ENCODE measurements at regions not wholly inside any gene's neighbourhood (a gene's known extent, or its start where the extent isn't known, plus 50 kb on each side); places are given as distances from the start of the nearest gene placed in this dataset.
"Not testable (repeated sequence)": the region's sequence is repeated elsewhere in the genome, so short reads cannot be mapped to it uniquely, and the experiment has no call there.

DNA sequence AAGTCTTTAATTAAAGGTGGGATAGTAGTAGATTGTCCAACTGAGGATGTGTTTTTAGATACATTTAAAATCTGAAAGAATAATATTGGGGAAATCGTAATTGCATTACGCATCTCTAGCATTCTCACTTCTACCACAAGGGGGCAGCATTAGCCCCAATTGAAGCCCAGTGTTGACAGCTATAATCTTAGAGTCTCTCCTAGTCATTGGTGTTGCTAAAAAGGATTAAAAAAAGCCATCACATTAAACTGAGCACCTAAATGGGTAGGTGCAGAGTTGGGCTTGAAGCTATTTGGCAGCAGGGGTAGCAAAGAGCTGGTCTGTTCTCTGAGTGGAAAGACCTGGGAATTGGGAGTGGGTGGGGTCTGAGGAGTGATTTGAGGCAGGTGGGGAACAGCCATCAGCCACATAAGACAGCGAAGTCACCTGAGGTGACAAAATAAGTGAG lies 177.2 kb downstream of the OSTF1 start (continued):
- TF ChIP-seq SREBF2 (IDR thresholded peaks at IDR 0.05): no peak
- TF ChIP-seq ZSCAN20 (CRISPR knock-in tag; IDR thresholded peaks at IDR 0.05): no peak
- TF ChIP-seq NPAS2 (CRISPR knock-in tag; IDR thresholded peaks at IDR 0.05; ENCODE audit: borderline replicate concordance): no peak

DNA sequence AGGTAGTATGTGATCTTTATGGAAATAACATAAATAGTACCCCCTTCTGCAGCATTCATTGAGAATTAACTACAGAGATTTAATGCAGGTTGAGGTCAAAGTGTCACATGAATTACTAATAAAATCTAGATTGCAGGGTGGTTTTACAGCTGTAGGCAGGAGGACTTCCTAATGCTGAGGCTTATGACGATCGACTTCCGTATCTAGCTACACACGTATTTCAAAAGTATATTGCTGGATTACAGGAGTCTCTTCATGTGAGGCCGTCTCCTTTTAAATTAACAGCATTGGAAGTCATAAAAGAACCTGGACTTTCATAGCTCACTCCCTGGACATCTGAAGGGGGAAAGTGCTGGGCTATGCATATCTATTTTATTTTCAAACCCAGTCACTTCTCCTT lies 180.9 kb downstream of the OSTF1 start:
- Histone ChIP-seq H3K4me2 (no peak overlapping the region), H3K9me3 (no peaks in the 10 kb centered on the region), H3K4me1 (no peaks in the 10 kb centered on the region), H3K4me3 (no peak overlapping the region), H3K27ac (no peak overlapping the region)
- FAIRE-seq (no peak), ATAC-seq (no peak), DNase-seq (ENCODE audit: low read depth in 1 of 2, low spot score in 1 of 2) (no peak)
- WGBS (ENCODE audit: missing lambda C conversion rate): 52% methylated on average over 5 of the region's 5 CpGs
- ChIA-PET CTCF (interaction anchor here (1.8 kb wide), 1 partner anchor 586 kb away, joined by 4 read pairs; no protein-coding TSS in a partner anchor), POLR2A (no interaction called here)
- TF ChIP-seq, protein P1, sequence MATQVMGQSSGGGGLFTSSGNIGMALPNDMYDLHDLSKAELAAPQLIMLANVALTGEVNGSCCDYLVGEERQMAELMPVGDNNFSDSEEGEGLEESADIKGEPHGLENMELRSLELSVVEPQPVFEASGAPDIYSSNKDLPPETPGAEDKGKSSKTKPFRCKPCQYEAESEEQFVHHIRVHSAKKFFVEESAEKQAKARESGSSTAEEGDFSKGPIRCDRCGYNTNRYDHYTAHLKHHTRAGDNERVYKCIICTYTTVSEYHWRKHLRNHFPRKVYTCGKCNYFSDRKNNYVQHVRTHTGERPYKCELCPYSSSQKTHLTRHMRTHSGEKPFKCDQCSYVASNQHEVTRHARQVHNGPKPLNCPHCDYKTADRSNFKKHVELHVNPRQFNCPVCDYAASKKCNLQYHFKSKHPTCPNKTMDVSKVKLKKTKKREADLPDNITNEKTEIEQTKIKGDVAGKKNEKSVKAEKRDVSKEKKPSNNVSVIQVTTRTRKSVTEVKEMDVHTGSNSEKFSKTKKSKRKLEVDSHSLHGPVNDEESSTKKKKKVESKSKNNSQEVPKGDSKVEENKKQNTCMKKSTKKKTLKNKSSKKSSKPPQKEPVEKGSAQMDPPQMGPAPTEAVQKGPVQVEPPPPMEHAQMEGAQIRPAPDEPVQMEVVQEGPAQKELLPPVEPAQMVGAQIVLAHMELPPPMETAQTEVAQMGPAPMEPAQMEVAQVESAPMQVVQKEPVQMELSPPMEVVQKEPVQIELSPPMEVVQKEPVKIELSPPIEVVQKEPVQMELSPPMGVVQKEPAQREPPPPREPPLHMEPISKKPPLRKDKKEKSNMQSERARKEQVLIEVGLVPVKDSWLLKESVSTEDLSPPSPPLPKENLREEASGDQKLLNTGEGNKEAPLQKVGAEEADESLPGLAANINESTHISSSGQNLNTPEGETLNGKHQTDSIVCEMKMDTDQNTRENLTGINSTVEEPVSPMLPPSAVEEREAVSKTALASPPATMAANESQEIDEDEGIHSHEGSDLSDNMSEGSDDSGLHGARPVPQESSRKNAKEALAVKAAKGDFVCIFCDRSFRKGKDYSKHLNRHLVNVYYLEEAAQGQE (IDR thresholded peaks at IDR 0.05): no peak
- no peak for TF ChIP-seq RNF2 (IDR thresholded peaks at IDR 0.05; ENCODE audit: borderline replicate concordance, low read depth)
- TF ChIP-seq CBX2 (IDR thresholded peaks at IDR 0.05; ENCODE audit: borderline replicate concordance, low read depth): no peak
- TF ChIP-seq, protein P2, sequence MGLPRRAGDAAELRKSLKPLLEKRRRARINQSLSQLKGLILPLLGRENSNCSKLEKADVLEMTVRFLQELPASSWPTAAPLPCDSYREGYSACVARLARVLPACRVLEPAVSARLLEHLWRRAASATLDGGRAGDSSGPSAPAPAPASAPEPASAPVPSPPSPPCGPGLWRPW (IDR thresholded peaks at IDR 0.05): no peak
- TF ChIP-seq, protein P3, sequence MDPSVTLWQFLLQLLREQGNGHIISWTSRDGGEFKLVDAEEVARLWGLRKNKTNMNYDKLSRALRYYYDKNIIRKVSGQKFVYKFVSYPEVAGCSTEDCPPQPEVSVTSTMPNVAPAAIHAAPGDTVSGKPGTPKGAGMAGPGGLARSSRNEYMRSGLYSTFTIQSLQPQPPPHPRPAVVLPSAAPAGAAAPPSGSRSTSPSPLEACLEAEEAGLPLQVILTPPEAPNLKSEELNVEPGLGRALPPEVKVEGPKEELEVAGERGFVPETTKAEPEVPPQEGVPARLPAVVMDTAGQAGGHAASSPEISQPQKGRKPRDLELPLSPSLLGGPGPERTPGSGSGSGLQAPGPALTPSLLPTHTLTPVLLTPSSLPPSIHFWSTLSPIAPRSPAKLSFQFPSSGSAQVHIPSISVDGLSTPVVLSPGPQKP (IDR thresholded peaks at IDR 0.05; ENCODE audit: low read depth, low read length): no peak
- no peak for TF ChIP-seq ESRRA (IDR thresholded peaks at IDR 0.05; ENCODE audit: borderline replicate concordance, low read length)

DNA sequence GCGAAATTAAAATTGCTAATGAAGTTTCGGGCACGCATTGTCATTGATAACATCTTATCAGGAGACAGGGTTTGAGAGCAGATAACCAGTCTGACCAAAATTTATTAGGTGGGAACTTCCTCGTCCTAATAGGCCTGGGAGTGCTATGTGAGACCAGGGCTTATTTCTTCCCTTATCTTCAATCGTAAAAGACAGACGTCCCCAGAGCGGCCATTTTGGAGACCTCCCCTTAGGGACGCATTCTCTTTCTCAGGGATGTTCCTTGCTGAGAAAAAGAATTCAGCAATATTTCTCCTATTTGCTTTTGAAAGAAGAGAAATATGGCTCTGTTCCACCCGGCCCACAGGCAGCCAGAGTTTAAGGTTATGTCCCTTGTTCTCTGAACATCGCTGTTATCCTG lies 184.7 kb downstream of the OSTF1 start:
- FAIRE-seq; H3K4me2 ChIP-seq; H3K9me3 ChIP-seq; H3K4me3 ChIP-seq; DNase-seq (ENCODE audit: low read depth in 1 of 2, low spot score in 1 of 2); CTCF ChIA-PET; ATAC-seq; POLR2A ChIA-PET; H3K4me1 ChIP-seq; H3K27ac ChIP-seq: not testable (repeated sequence)
- whole genome bisulfite sequencing (ENCODE audit: missing lambda C conversion rate): 49% methylated on average over 10 of the region's 10 CpGs

DNA sequence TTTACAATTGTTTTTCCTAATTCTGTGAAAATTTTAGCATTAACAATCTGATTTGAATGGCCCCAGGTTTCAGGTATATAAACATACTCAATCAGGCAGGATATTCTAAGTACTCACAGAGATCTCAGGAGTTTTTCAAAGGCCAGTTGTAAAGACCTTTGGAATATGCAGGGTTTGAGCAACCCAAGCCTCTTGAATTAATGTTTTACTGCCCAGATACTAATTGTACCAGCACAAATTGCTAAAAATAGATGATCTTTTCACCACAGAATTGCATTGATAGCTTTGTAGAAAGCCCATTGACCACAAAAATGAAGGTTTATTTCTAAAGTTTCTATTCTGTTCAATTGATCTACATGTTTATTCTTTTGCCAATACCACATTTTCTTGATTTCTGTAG lies 186.5 kb downstream of the OSTF1 start:
- DNase-seq (ENCODE audit: low read depth in 1 of 2, low spot score in 1 of 2): no peak
- no peak for ATAC-seq
- H3K27ac ChIP-seq: no peak overlapping the region
- no peak for FAIRE-seq
- H3K4me3 ChIP-seq: no peak overlapping the region
- no peaks in the 10 kb centered on the region for H3K4me1 ChIP-seq
- TF ChIP-seq POLR2AphosphoS2 (conservative IDR thresholded peaks at IDR 0.05; ENCODE audit: low read length): no peak
- TF ChIP-seq HDAC2 (IDR thresholded peaks at IDR 0.05): no peak
- no peak for TF ChIP-seq CHD4 (IDR thresholded peaks at IDR 0.05; ENCODE audit: borderline replicate concordance)
- no peak for TF ChIP-seq KDM5A (IDR thresholded peaks at IDR 0.05)
- TF ChIP-seq HOXB5 (CRISPR knock-in tag; IDR thresholded peaks at IDR 0.05): no peak
- TF ChIP-seq, protein P3 (IDR thresholded peaks at IDR 0.05; ENCODE audit: low read depth, low read length): no peak
- TF ChIP-seq RNF2 (IDR thresholded peaks at IDR 0.05; ENCODE audit: borderline replicate concordance, low read depth): no peak
- TF ChIP-seq, protein P4, sequence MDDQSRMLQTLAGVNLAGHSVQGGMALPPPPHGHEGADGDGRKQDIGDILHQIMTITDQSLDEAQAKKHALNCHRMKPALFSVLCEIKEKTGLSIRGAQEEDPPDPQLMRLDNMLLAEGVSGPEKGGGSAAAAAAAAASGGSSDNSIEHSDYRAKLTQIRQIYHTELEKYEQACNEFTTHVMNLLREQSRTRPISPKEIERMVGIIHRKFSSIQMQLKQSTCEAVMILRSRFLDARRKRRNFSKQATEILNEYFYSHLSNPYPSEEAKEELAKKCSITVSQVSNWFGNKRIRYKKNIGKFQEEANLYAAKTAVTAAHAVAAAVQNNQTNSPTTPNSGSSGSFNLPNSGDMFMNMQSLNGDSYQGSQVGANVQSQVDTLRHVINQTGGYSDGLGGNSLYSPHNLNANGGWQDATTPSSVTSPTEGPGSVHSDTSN (IDR thresholded peaks at IDR 0.05): no peak
- TF ChIP-seq JUNB (IDR thresholded peaks at IDR 0.05): no peak
- TF ChIP-seq RAD21 (conservative IDR thresholded peaks at IDR 0.05 in 1 of 2, IDR thresholded peaks at IDR 0.05 in 1 of 2): no peak
- no peaks in the 10 kb centered on the region for H3K9me3 ChIP-seq
- ChIA-PET CTCF (no interaction called here), POLR2A (no interaction called here)
- no peak overlapping the region for H3K4me2 ChIP-seq
